K562 (cell line): ENCODE measurements at regions not wholly inside any gene's neighbourhood (a gene's known extent, or its start where the extent isn't known, plus 50 kb on each side); places are given as distances from the start of the nearest gene placed in this dataset.

ENCODE experiments used
- ATAC-seq: fragments of 200-7000 bp; cut with Tn5 transposase; 3 replicates; pipeline ENCODE4 v1.9.1; 2020; ENCODE audit warnings: moderate library complexity
- BruUV-seq: library from RNA; stranded (reverse); fragments of 400-500 nt; replicated peaks from 2 replicates; lab custom pipeline; 2021; lab: Mats Ljungman, UMichigan
- CTCF ChIA-PET: fragments of 300-600 bp; formaldehyde crosslinking; extraction: SDS; loops from one replicate; lab custom pipeline; 2021; ENCODE audit warnings: low intra/inter-chr PET ratio; lab: Yijun Ruan, JAX
- POLR2A ChIA-PET: fragments of 300-600, 350-650 bp; sonication (Branson Sonifier 250); formaldehyde crosslinking; extraction: SDS; loops from one replicate; lab custom pipeline; 2021; ENCODE audit warnings: antibody characterized with exemption, inconsistent platforms; lab: Yijun Ruan, JAX
- DNase-seq, 4 experiments: peaks; one replicate each; pipeline versions ENCODE4 v3.0.0 to v3.0.0-alpha.2; 2011 to 2018; ENCODE audit warnings: low spot score in 3 of 4, mixed read lengths in 3 of 4; ENCODE audit errors: extremely low read depth in 1 of 4
- FAIRE-seq: peaks from 2 replicates; lab custom pipeline; 2011; peaks lifted over from hg19 to GRCh38; lab: Jason Lieb, UNC
- H2AFZ ChIP-seq: 2 replicates; pipeline ENCODE4 v1.6.0; 2011; ENCODE audit warnings: low read depth, low read length, control low read depth, inconsistent platforms
- H3K27ac ChIP-seq: fragments of 200-600 bp; 3 replicates; pipeline ENCODE4 v1.8.0; 2011; ENCODE audit warnings: low read depth, mild to moderate bottlenecking, control low read depth, inconsistent platforms, low read length, moderate library complexity, mixed read lengths; ENCODE audit errors: extremely low read depth
- H3K27me3 ChIP-seq, 2 experiments: fragments of 300-600 bp in 1 of 2; 2 replicates in 1 of 2; 3 replicates in 1 of 2; pipeline versions ENCODE4 v1.6.0 to v1.8.0; 2011; ENCODE audit warnings: inconsistent platforms in 2 of 2, low read length in 2 of 2, mild to moderate bottlenecking in 1 of 2, mixed read lengths in 1 of 2, moderate library complexity in 1 of 2; ENCODE audit not compliant: control insufficient read depth in 2 of 2, insufficient read depth in 2 of 2
- H3K36me3 ChIP-seq: fragments of 300-600 bp; 3 replicates; pipeline ENCODE4 v1.8.0; 2011; ENCODE audit warnings: mild to moderate bottlenecking, low read length, inconsistent platforms; ENCODE audit not compliant: control insufficient read depth, insufficient read depth
- H3K4me1 ChIP-seq, 2 experiments: fragments of 200-600 bp in 1 of 2; replicated peaks in 1 of 2; 2 replicates in 1 of 2; 3 replicates in 1 of 2; pipeline versions ENCODE4 v1.5.1 to v1.8.0; 2011; ENCODE audit warnings: inconsistent platforms in 2 of 2, low read length in 2 of 2, mild to moderate bottlenecking in 1 of 2, mixed read lengths in 1 of 2, moderate library complexity in 1 of 2; ENCODE audit not compliant: control insufficient read depth in 2 of 2, insufficient read depth in 2 of 2
- H3K4me2 ChIP-seq: 2 replicates; pipeline ENCODE4 v1.6.1; 2011; ENCODE audit warnings: low read length, control low read depth, inconsistent platforms, mixed read lengths; ENCODE audit not compliant: insufficient read depth
- H3K4me3 ChIP-seq: fragments of 200-600 bp; sonication (generic), shearing (Covaris generic); 2 replicates; pipeline ENCODE4 v1.5.1; 2016; ENCODE audit warnings: control low read depth, inconsistent platforms
- H3K79me2 ChIP-seq: fragments of 200-600 bp; 3 replicates; pipeline ENCODE4 v1.8.0; 2011; ENCODE audit warnings: low read length, inconsistent platforms; ENCODE audit not compliant: control insufficient read depth, insufficient read depth
- H3K9ac ChIP-seq, 2 experiments: 2 replicates each; pipeline versions ENCODE4 v1.6.0 to v1.6.1; 2011; ENCODE audit warnings: low read depth in 2 of 2, low read length in 2 of 2, control low read depth in 1 of 2, inconsistent platforms in 1 of 2, mild to moderate bottlenecking in 1 of 2, mixed read lengths in 1 of 2; ENCODE audit not compliant: insufficient read depth in 1 of 2
- H3K9me1 ChIP-seq: one replicate; pipeline ENCODE4 v1.6.0; 2011; ENCODE audit warnings: inconsistent platforms, mild to moderate bottlenecking, low read length, moderate library complexity; ENCODE audit not compliant: control insufficient read depth, insufficient read depth
- H3K9me3 ChIP-seq: replicated peaks from 2 replicates; pipeline ENCODE4 v1.5.1; 2011; ENCODE audit warnings: low read depth, low read length, inconsistent platforms; ENCODE audit not compliant: control insufficient read depth, insufficient read depth
- H4K20me1 ChIP-seq: replicated peaks from 2 replicates; pipeline ENCODE4 v1.6.1; 2011; ENCODE audit warnings: low read length, inconsistent platforms, mixed read lengths; ENCODE audit not compliant: control insufficient read depth, insufficient read depth
- CREBBP ChIP-seq: IDR thresholded peaks from one replicate; pipeline ENCODE4 v1.6.1; 2012; ENCODE audit warnings: low read depth, mild to moderate bottlenecking, control low read depth, inconsistent platforms, low read length
- GABPA ChIP-seq: fragments of 200-800 bp; sonication (Bioruptor generic); conservative IDR thresholded peaks from 2 replicates; pipeline ENCODE4 v1.6.1; 2016; ENCODE audit warnings: low read depth, missing genetic modification characterization, missing compliant biosample characterization
- PYGO2 ChIP-seq: fragments of 450-650 bp; IDR thresholded peaks from 2 replicates; pipeline ENCODE4 v1.6.1; 2016; ENCODE audit warnings: mild to moderate bottlenecking, missing genetic modification characterization, moderate library complexity, missing compliant biosample characterization
- RBM15 ChIP-seq: fragments of 200-400 bp; formaldehyde crosslinking; IDR thresholded peaks from 2 replicates; pipeline ENCODE4 v1.6.1; 2018; ENCODE audit warnings: mild to moderate bottlenecking, low read length, moderate library complexity; ENCODE audit not compliant: insufficient read depth
- RHOXF2B ChIP-seq: fragments of 250-450 bp; sonication (Bioruptor Pico); conservative IDR thresholded peaks from 2 replicates; pipeline ENCODE4 v1.5.1; 2021
- SMC3 ChIP-seq: conservative IDR thresholded peaks from 2 replicates; pipeline ENCODE4 v1.6.1; 2011; ENCODE audit warnings: low read depth, low read length, improper control_type of control experiment; ENCODE audit not compliant: insufficient read depth
- TFAM ChIP-seq: fragments of 250-450 bp; sonication (Bioruptor Pico); conservative IDR thresholded peaks from 2 replicates; pipeline ENCODE4 v1.5.0; 2021; ENCODE audit warnings: mild to moderate bottlenecking, moderate library complexity
- ZKSCAN1 ChIP-seq: fragments of 150-350 bp; IDR thresholded peaks from 2 replicates; pipeline ENCODE4 v1.6.1; 2016; ENCODE audit warnings: low read depth, low read length
- ZNF57 ChIP-seq: fragments of 450-650 bp; formaldehyde crosslinking; IDR thresholded peaks from 2 replicates; pipeline ENCODE4 v1.4.0; 2020; ENCODE audit warnings: mild to moderate bottlenecking, moderate library complexity
- ZNF77 ChIP-seq: fragments of 250-450 bp; sonication (Bioruptor Pico); IDR thresholded peaks from 2 replicates; pipeline ENCODE4 v1.5.0; 2020
- WGBS: fragments of 100-300 bp; shearing (Covaris generic); methylation state at CpG from one replicate; pipeline ENCODE4 v1.1.6; 2016; ENCODE audit warnings: low coverage, mixed read lengths; ENCODE audit not compliant: insufficient coverage; ENCODE audit errors: missing lambda C conversion rate; 5-methylcytosine and 5-hydroxymethylcytosine counted together
- in situ Hi-C: fragments of 300-500 bp; cut with MboI; formaldehyde crosslinking; loops from 4 replicates; pipeline ENCODE4 v1.15.0; 2018; ENCODE audit warnings: inconsistent platforms, mixed read lengths
- intact Hi-C: fragments of 100-400 bp; cut with micrococcal nuclease; formaldehyde crosslinking; loops from 2 replicates; pipeline ENCODE4 v1.14.2; 2022
- TF ChIP-seq, protein P1 (sequence below): fragments of 450-650 bp; formaldehyde crosslinking; IDR thresholded peaks from 2 replicates; pipeline ENCODE4 v1.4.0; 2020; ENCODE audit warnings: mild to moderate bottlenecking, moderate library complexity
- TF ChIP-seq, protein P2 (sequence below): fragments of 150-350 bp; conservative IDR thresholded peaks from 2 replicates; pipeline ENCODE4 v1.6.1; 2014; ENCODE audit warnings: low read length
- TF ChIP-seq, protein P3 (sequence below): fragments of 250-450 bp; sonication (Bioruptor Pico); IDR thresholded peaks from 2 replicates; pipeline ENCODE4 v1.4.0; 2020; ENCODE audit warnings: borderline replicate concordance

DNA sequence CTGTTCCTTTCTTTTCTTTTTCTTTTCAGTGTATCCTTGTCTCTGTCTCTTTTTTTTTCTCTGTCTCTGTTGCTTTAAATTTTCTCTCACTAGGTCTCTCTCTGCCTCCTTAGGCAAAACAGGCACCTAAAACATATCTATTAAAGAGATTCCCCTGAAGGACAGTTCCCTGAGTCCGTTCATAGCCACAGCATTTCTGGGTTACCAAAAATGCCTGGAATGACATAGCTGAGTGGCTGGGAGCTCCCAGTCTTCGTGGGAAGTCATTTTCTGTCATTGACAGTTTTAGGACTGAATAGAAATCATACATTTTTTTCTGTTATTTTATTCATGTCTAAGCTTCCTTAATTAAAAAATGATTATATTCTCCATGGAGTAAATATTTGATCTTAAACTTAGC lies 323.8 kb upstream of the AZI2 start:
- ATAC-seq = no peak
- TF ChIP-seq SMC3 = no peak
- TF ChIP-seq CREBBP = no peak
- TF ChIP-seq PYGO2 (tag) = no peak
- TF ChIP-seq ZKSCAN1 = no peak
- no peak for TF ChIP-seq ZNF57 (CRISPR knock-in tag)
- TF ChIP-seq RHOXF2B (CRISPR knock-in tag) = no peak
- TF ChIP-seq, protein P1, sequence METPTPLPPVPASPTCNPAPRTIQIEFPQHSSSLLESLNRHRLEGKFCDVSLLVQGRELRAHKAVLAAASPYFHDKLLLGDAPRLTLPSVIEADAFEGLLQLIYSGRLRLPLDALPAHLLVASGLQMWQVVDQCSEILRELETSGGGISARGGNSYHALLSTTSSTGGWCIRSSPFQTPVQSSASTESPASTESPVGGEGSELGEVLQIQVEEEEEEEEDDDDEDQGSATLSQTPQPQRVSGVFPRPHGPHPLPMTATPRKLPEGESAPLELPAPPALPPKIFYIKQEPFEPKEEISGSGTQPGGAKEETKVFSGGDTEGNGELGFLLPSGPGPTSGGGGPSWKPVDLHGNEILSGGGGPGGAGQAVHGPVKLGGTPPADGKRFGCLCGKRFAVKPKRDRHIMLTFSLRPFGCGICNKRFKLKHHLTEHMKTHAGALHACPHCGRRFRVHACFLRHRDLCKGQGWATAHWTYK = no peak
- TF ChIP-seq ZNF77 (CRISPR knock-in tag) = no peak
- TF ChIP-seq, protein P2, sequence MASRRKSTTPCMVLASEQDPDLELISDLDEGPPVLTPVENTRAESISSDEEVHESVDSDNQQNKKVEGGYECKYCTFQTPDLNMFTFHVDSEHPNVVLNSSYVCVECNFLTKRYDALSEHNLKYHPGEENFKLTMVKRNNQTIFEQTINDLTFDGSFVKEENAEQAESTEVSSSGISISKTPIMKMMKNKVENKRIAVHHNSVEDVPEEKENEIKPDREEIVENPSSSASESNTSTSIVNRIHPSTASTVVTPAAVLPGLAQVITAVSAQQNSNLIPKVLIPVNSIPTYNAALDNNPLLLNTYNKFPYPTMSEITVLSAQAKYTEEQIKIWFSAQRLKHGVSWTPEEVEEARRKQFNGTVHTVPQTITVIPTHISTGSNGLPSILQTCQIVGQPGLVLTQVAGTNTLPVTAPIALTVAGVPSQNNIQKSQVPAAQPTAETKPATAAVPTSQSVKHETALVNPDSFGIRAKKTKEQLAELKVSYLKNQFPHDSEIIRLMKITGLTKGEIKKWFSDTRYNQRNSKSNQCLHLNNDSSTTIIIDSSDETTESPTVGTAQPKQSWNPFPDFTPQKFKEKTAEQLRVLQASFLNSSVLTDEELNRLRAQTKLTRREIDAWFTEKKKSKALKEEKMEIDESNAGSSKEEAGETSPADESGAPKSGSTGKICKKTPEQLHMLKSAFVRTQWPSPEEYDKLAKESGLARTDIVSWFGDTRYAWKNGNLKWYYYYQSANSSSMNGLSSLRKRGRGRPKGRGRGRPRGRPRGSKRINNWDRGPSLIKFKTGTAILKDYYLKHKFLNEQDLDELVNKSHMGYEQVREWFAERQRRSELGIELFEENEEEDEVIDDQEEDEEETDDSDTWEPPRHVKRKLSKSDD = no peak
- TF ChIP-seq, protein P3, sequence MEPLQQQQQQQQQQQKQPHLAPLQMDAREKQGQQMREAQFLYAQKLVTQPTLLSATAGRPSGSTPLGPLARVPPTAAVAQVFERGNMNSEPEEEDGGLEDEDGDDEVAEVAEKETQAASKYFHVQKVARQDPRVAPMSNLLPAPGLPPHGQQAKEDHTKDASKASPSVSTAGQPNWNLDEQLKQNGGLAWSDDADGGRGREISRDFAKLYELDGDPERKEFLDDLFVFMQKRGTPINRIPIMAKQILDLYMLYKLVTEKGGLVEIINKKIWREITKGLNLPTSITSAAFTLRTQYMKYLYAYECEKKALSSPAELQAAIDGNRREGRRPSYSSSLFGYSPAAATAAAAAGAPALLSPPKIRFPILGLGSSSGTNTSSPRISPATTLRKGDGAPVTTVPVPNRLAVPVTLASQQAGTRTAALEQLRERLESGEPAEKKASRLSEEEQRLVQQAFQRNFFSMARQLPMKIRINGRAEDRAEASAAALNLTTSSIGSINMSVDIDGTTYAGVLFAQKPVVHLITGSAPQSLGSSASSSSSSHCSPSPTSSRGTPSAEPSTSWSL (CRISPR knock-in tag) = no peak
- TF ChIP-seq TFAM (CRISPR knock-in tag) = no peak
- no peak for TF ChIP-seq RBM15
- TF ChIP-seq GABPA (tag) = no peak

More for the DNA sequence above, 323.8 kb upstream of the AZI2 start:
- Histone ChIP-seq H3K9me1 (no peaks in the 10 kb centered on the region), H3K4me3 (no peak overlapping the region), H3K27ac (no peak overlapping the region), H3K79me2 (no peaks in the 10 kb centered on the region), H2AFZ (no peak overlapping the region), H3K36me3 (no peaks in the 10 kb centered on the region), H4K20me1 (no peaks in the 10 kb centered on the region), H3K4me2 (no peak overlapping the region), H3K4me1 (no peaks in the 10 kb centered on the region), H3K9me3 (no peaks in the 10 kb centered on the region), H3K27me3 (no peaks in the 10 kb centered on the region), H3K9ac (no peak overlapping the region)
- DNase-seq (no peak), FAIRE-seq (no peak)
- 0% methylated on average over 2 of the region's 2 CpGs for WGBS
- ChIA-PET POLR2A (no interaction called here), CTCF (no interaction called here)
- in situ Hi-C loops (no loop called here), intact Hi-C loops (no loop called here)
- BruUV-seq = no TSS peak
